WI38 (cell line): ENCODE measurements at regions not wholly inside any gene's neighbourhood (a gene's known extent, or its start where the extent isn't known, plus 50 kb on each side); places are given as distances from the start of the nearest gene placed in this dataset.

Experiments
- H3K4me3 ChIP-seq: 2 replicates; pipeline ENCODE4 v1.5.1; 2011; ENCODE audit warnings: low read depth, mild to moderate bottlenecking, control low read depth, low read length
- CTCF ChIP-seq: IDR thresholded peaks from 2 replicates; pipeline ENCODE4 v1.5.1; 2012; ENCODE audit warnings: low read depth, mild to moderate bottlenecking, control low read depth, low read length

GRCh38 chr11:19338375-19338774, 97.6 kb upstream of the E2F8 start:
- TF ChIP-seq CTCF = no peak

GRCh38 chr11:19337779-19338178, 97.0 kb upstream of the E2F8 start:
- TF ChIP-seq CTCF = no peak

More at GRCh38 chr11:19338375-19338774, 97.6 kb upstream of the E2F8 start:
- no peak overlapping the region for H3K4me3 ChIP-seq

GRCh38 chr11:19336331-19336730, 95.6 kb upstream of the E2F8 start:
- no peak overlapping the region for H3K4me3 ChIP-seq
- no peak for TF ChIP-seq CTCF

More at GRCh38 chr11:19337779-19338178, 97.0 kb upstream of the E2F8 start:
- H3K4me3 ChIP-seq = no peak overlapping the region

GRCh38 chr11:19332476-19332875, 91.7 kb upstream of the E2F8 start:
- no peak overlapping the region for H3K4me3 ChIP-seq
- TF ChIP-seq CTCF = no peak

GRCh38 chr11:19330416-19330815, 89.7 kb upstream of the E2F8 start:
- no peak for TF ChIP-seq CTCF
- no peak overlapping the region for H3K4me3 ChIP-seq

- H3K4me3 ChIP-seq = no peak overlapping the region
- TF ChIP-seq CTCF = no peak
These were observed 89.2 kb upstream of the E2F8 start for GRCh38 chr11:19329970-19330369.

- TF ChIP-seq CTCF = no peak
- no peak overlapping the region for H3K4me3 ChIP-seq
These were observed 88.0 kb upstream of the E2F8 start for GRCh38 chr11:19328586-19329311.
